Astrocyte (in vitro differentiated cells and primary cell): ENCODE measurements at regions not wholly inside any gene's neighbourhood (a gene's known extent, or its start where the extent isn't known, plus 50 kb on each side); places are given as distances from the start of the nearest gene placed in this dataset.

Experiments
- DNase-seq: peaks from one replicate; pipeline ENCODE4 v3.0.0-alpha.2; 2010; ENCODE audit warnings: low read depth
- FAIRE-seq: peaks from 2 replicates; lab custom pipeline; 2011; peaks lifted over from hg19 to GRCh38; lab: Jason Lieb, UNC
- H2AFZ ChIP-seq: 2 replicates; pipeline ENCODE4 v1.6.0; 2012; ENCODE audit warnings: low read depth, low read length, inconsistent platforms
- H3K27ac ChIP-seq: 2 replicates; pipeline ENCODE4 v1.5.1; 2011; ENCODE audit warnings: low read depth, low read length, inconsistent platforms
- H3K27me3 ChIP-seq: 2 replicates; pipeline ENCODE4 v1.6.0; 2011; ENCODE audit warnings: low read length, inconsistent platforms; ENCODE audit not compliant: insufficient read depth
- H3K36me3 ChIP-seq: 2 replicates; pipeline ENCODE4 v1.5.1; 2011; ENCODE audit warnings: low read length, inconsistent platforms; ENCODE audit not compliant: insufficient read depth
- H3K4me1 ChIP-seq: 2 replicates; pipeline ENCODE4 v1.5.1; 2011; ENCODE audit warnings: low read length, inconsistent platforms; ENCODE audit not compliant: insufficient read depth
- H3K4me2 ChIP-seq: 2 replicates; pipeline ENCODE4 v1.6.0; 2012; ENCODE audit warnings: low read length, inconsistent platforms
- H3K4me3 ChIP-seq: 2 replicates; pipeline ENCODE4 v1.5.1; 2011; ENCODE audit warnings: low read depth, mild to moderate bottlenecking, low read length, inconsistent platforms; ENCODE audit not compliant: insufficient read depth
- H3K79me2 ChIP-seq: 2 replicates; pipeline ENCODE4 v1.6.0; 2012; ENCODE audit warnings: mild to moderate bottlenecking, low read length, inconsistent platforms; ENCODE audit not compliant: insufficient read depth
- H3K9ac ChIP-seq: 2 replicates; pipeline ENCODE4 v1.6.0; 2012; ENCODE audit warnings: mild to moderate bottlenecking, low read length, inconsistent platforms
- H3K9me3 ChIP-seq: 2 replicates; pipeline ENCODE4 v1.5.1; 2012; ENCODE audit warnings: low read depth, mild to moderate bottlenecking, low read length, inconsistent platforms; ENCODE audit not compliant: insufficient read depth
- H4K20me1 ChIP-seq: 2 replicates; pipeline ENCODE4 v1.6.0; 2012; ENCODE audit warnings: low read length, inconsistent platforms; ENCODE audit not compliant: insufficient read depth
- H3K27ac Mint-ChIP-seq: one replicate; pipeline ENCODE4 v1.8.0; 2021; ENCODE audit warnings: mild to moderate bottlenecking, mixed read lengths; ENCODE audit not compliant: unreplicated experiment
- H3K27me3 Mint-ChIP-seq: one replicate; pipeline ENCODE4 v1.8.0; 2021; ENCODE audit warnings: low read depth, mixed read lengths; ENCODE audit not compliant: unreplicated experiment
- H3K36me3 Mint-ChIP-seq: one replicate; pipeline ENCODE4 v1.8.0; 2021; ENCODE audit warnings: low read depth, mixed read lengths; ENCODE audit not compliant: unreplicated experiment
- H3K4me1 Mint-ChIP-seq: one replicate; pipeline ENCODE4 v1.8.0; 2021; ENCODE audit warnings: low read depth, mixed read lengths; ENCODE audit not compliant: unreplicated experiment
- H3K4me3 Mint-ChIP-seq: one replicate; pipeline ENCODE4 v1.8.0; 2021; ENCODE audit warnings: mild to moderate bottlenecking, moderate library complexity, mixed read lengths; ENCODE audit not compliant: unreplicated experiment
- H3K9me3 Mint-ChIP-seq: one replicate; pipeline ENCODE4 v1.8.0; 2021; ENCODE audit warnings: mild to moderate bottlenecking, mixed read lengths; ENCODE audit not compliant: unreplicated experiment
- EZH2 ChIP-seq: IDR thresholded peaks from 2 replicates; pipeline ENCODE4 v1.6.1; 2012; ENCODE audit warnings: mild to moderate bottlenecking, low read length, inconsistent platforms; ENCODE audit not compliant: insufficient read depth
- TF ChIP-seq, protein P1 (sequence below): IDR thresholded peaks from 2 replicates; pipeline ENCODE4 v1.5.1; 2011; ENCODE audit warnings: low read depth, mild to moderate bottlenecking, inconsistent platforms, low read length, moderate library complexity; ENCODE audit not compliant: insufficient read depth

DNA sequence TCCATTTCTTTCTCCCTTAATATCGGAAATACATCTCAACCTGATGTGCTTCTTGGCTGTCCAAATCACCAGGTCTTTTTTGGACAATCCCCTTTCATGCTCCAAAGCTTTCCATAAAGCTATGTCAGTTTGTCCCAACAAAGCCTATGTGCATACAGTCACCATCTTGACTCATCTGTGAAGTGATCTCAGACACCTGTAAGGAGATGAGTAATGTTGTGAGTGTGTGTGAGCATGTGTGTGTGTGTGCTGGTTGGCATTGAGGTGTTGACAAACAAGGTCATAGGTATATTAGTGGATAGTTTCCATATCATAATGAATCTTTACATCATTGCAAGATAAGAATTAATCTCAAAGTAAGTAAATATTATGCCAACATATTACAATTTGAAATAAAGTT lies 1243.3 kb upstream of the SEL1L start:
- Histone ChIP-seq H3K4me1 (no peaks in the 10 kb centered on the region), H3K4me2 (no peak overlapping the region), H3K27me3 (no peaks in the 10 kb centered on the region), H2AFZ (no peak overlapping the region), H3K27ac (no peak overlapping the region), H3K79me2 (no peaks in the 10 kb centered on the region), H3K36me3 (no peaks in the 10 kb centered on the region), H3K4me3 (no peak overlapping the region), H3K9ac (no peak overlapping the region), H4K20me1 (no peaks in the 10 kb centered on the region), H3K9me3 (no peaks in the 10 kb centered on the region)
- Mint-ChIP-seq H3K36me3 (no peaks in the 10 kb centered on the region), H3K4me1 (no peaks in the 10 kb centered on the region), H3K4me3 (no peak overlapping the region), H3K27ac (no peak overlapping the region), H3K9me3 (no peaks in the 10 kb centered on the region), H3K27me3 (no peaks in the 10 kb centered on the region)
- TF ChIP-seq, protein P1, sequence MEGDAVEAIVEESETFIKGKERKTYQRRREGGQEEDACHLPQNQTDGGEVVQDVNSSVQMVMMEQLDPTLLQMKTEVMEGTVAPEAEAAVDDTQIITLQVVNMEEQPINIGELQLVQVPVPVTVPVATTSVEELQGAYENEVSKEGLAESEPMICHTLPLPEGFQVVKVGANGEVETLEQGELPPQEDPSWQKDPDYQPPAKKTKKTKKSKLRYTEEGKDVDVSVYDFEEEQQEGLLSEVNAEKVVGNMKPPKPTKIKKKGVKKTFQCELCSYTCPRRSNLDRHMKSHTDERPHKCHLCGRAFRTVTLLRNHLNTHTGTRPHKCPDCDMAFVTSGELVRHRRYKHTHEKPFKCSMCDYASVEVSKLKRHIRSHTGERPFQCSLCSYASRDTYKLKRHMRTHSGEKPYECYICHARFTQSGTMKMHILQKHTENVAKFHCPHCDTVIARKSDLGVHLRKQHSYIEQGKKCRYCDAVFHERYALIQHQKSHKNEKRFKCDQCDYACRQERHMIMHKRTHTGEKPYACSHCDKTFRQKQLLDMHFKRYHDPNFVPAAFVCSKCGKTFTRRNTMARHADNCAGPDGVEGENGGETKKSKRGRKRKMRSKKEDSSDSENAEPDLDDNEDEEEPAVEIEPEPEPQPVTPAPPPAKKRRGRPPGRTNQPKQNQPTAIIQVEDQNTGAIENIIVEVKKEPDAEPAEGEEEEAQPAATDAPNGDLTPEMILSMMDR: no peak
- TF ChIP-seq EZH2: no peak
- FAIRE-seq (no peak), DNase-seq (no peak)

DNA sequence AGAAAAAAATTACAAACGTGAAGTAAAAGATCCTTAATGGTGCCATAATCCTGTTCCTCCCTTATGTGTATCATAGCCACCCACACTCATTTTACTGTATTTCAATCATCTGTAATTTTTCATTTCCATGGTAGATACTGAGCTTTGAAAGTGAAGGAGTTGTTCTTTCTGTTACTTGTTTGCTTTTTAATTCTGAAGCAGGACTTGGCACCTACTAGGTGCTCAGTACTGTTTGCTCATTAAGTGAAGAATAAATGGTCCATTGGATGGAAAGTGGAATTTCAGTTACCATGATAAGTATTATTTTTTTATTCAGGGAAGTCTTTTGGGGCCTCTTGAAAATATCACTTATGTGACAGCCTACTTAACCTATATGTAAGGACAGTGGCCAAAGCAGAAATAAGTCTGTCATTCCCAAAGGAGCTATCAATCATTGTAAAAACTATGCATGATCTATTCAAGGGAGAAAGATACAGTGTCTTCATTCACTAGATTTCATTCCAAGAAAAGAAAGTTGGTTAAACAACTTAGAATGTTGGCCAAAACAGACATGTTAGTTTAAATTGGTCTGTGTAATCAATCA lies 1244.4 kb upstream of the SEL1L start:
- Histone ChIP-seq H3K36me3 (no peaks in the 10 kb centered on the region), H3K9me3 (no peaks in the 10 kb centered on the region), H3K27ac (no peak overlapping the region), H3K4me3 (no peak overlapping the region), H3K4me1 (no peaks in the 10 kb centered on the region), H2AFZ (no peak overlapping the region), H4K20me1 (no peaks in the 10 kb centered on the region), H3K27me3 (no peaks in the 10 kb centered on the region), H3K4me2 (no peak overlapping the region), H3K9ac (no peak overlapping the region), H3K79me2 (no peaks in the 10 kb centered on the region)
- FAIRE-seq (no peak), DNase-seq (no peak)
- H3K4me3 Mint-ChIP-seq: no peak overlapping the region
- no peaks in the 10 kb centered on the region for H3K9me3 Mint-ChIP-seq
- no peaks in the 10 kb centered on the region for H3K36me3 Mint-ChIP-seq
- H3K27ac Mint-ChIP-seq: no peak overlapping the region
- no peaks in the 10 kb centered on the region for H3K4me1 Mint-ChIP-seq
- no peak for TF ChIP-seq EZH2
- TF ChIP-seq, protein P1: no peak
- H3K27me3 Mint-ChIP-seq: no peaks in the 10 kb centered on the region

DNA sequence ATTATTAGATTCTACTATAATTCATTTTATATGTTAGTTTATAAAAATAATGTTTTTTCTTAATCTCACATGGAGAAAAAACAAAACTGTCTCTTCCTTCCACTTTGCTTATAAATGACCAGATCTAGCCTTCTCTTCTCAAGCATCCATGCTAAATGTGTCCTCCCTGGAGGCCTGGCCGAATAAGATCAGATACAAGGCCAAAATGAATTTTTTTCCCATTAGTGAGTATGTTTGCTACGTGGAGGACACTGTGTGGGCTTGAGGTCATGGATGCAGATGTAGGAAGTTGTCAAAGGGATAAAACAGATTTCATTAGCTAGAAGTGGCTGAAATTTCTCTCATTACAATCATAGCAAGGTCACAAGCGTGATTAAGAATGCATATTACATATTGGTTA lies 1244.9 kb upstream of the SEL1L start:
- no peak for DNase-seq
- H3K27me3 ChIP-seq: no peaks in the 10 kb centered on the region
- no peaks in the 10 kb centered on the region for H3K9me3 ChIP-seq
- H3K36me3 ChIP-seq: no peaks in the 10 kb centered on the region
- no peak overlapping the region for H3K27ac ChIP-seq
- H3K9ac ChIP-seq: no peak overlapping the region
- FAIRE-seq: no peak
- H2AFZ ChIP-seq: no peak overlapping the region
- H3K4me1 Mint-ChIP-seq: no peaks in the 10 kb centered on the region
- H3K4me3 ChIP-seq: no peak overlapping the region
- H3K4me3 Mint-ChIP-seq: no peak overlapping the region
- H3K4me2 ChIP-seq: no peak overlapping the region
- H3K9me3 Mint-ChIP-seq: no peaks in the 10 kb centered on the region
- TF ChIP-seq EZH2: no peak
- TF ChIP-seq, protein P1: no peak
- no peaks in the 10 kb centered on the region for H3K36me3 Mint-ChIP-seq
- no peak overlapping the region for H3K27ac Mint-ChIP-seq
- no peaks in the 10 kb centered on the region for H3K27me3 Mint-ChIP-seq
- H3K79me2 ChIP-seq: no peaks in the 10 kb centered on the region
- H4K20me1 ChIP-seq: no peaks in the 10 kb centered on the region
- H3K4me1 ChIP-seq: no peaks in the 10 kb centered on the region
